Right lobe of liver (tissue), 4 donors: ENCODE measurements at regions not wholly inside any gene's neighbourhood (a gene's known extent, or its start where the extent isn't known, plus 50 kb on each side); places are given as distances from the start of the nearest gene placed in this dataset.

Source experiments
- CTCF ChIP-seq, 4 donors: fragments of 200-600 bp in 3 of 4; fragments of 450-650 bp in 1 of 4; IDR thresholded peaks; one replicate each; pipeline versions ENCODE4 v1.5.1 to v1.8.0; 2016 to 2022; ENCODE audit warnings: antibody characterized with exemption in 4 of 4, mild to moderate bottlenecking in 2 of 4
- POLR2A ChIP-seq: fragments of 450-650 bp; IDR thresholded peaks from one replicate; pipeline ENCODE4 v1.6.1; 2017; ENCODE audit warnings: antibody characterized with exemption, mild to moderate bottlenecking
- donor health status: DM: no; HTN: no; CAD: no.
- donor health status: DM: no; HTN: no; CAD: no.
- donor health status: DM: no; HTN: yes; CAD: no.

- no peak for TF ChIP-seq CTCF (IDR thresholded peaks at IDR 0.05)
- TF ChIP-seq POLR2A = no peak
These were observed 75.3 kb downstream of the RIN2 start for GRCh38 chr20:19833395-19833794.
